OCI-LY7 (cell line): ENCODE measurements at regions not wholly inside any gene's neighbourhood (a gene's known extent, or its start where the extent isn't known, plus 50 kb on each side); places are given as distances from the start of the nearest gene placed in this dataset.

Experiments used
- BruUV-seq: library from RNA; stranded (reverse); fragments of 400-500 nt; replicated peaks from 2 replicates; lab custom pipeline; 2021; lab: Mats Ljungman, UMichigan
- CTCF ChIA-PET: fragments of 300-600 bp; sonication (Branson Sonifier 250); formaldehyde crosslinking; loops from one replicate; lab custom pipeline; 2022; ENCODE audit warnings: antibody characterized with exemption; ENCODE audit not compliant: unreplicated experiment; lab: Charles Lee
- POLR2A ChIA-PET: fragments of 300-600 bp; sonication (Branson Sonifier 250); formaldehyde crosslinking; loops from one replicate; lab custom pipeline; 2022; ENCODE audit warnings: antibody characterized with exemption; lab: Charles Lee
- DNase-seq: peaks from one replicate; pipeline ENCODE4 v3.0.0-alpha.2; 2015; ENCODE audit warnings: low spot score
- H2AFZ ChIP-seq: fragments of 200-600 bp; sonication (generic), shearing (Covaris generic); 2 replicates; pipeline ENCODE4 v1.6.1; 2014; ENCODE audit warnings: mild to moderate bottlenecking, antibody characterized with exemption, low read length, moderate library complexity
- H3K27ac ChIP-seq: fragments of 200-600 bp; sonication (generic); 2 replicates; pipeline ENCODE4 v1.5.1; 2014; ENCODE audit warnings: mixed run types, low read depth, mild to moderate bottlenecking, moderate library complexity, low read length, inconsistent platforms; ENCODE audit not compliant: poor library complexity, severe bottlenecking
- H3K36me3 ChIP-seq: fragments of 200-600 bp; sonication (generic); 2 replicates; pipeline ENCODE4 v1.6.1; 2014; ENCODE audit warnings: mild to moderate bottlenecking, antibody characterized with exemption, low read length, moderate library complexity, mixed read lengths; ENCODE audit not compliant: insufficient read depth
- H3K4me1 ChIP-seq: fragments of 200-600 bp; sonication (generic); 2 replicates; pipeline ENCODE4 v1.5.1; 2014; ENCODE audit warnings: mild to moderate bottlenecking, low read length; ENCODE audit not compliant: insufficient read depth, poor library complexity, severe bottlenecking
- H3K4me2 ChIP-seq: fragments of 200-600 bp; sonication (generic); 2 replicates; pipeline ENCODE4 v1.6.1; 2014; ENCODE audit warnings: mild to moderate bottlenecking, low read length
- H3K4me3 ChIP-seq: fragments of 200-600 bp; sonication (generic); 2 replicates; pipeline ENCODE4 v1.5.1; 2014; ENCODE audit warnings: mild to moderate bottlenecking, low read depth, low read length; ENCODE audit not compliant: poor library complexity, severe bottlenecking
- H3K79me2 ChIP-seq: fragments of 200-600 bp; sonication (generic); 2 replicates; pipeline ENCODE4 v1.6.1; 2016; ENCODE audit warnings: low read depth, mild to moderate bottlenecking, low read length, moderate library complexity, mixed read lengths; ENCODE audit not compliant: insufficient read depth
- H3K9me2 ChIP-seq: fragments of 200-600 bp; sonication (generic); 2 replicates; pipeline ENCODE4 v1.6.1; 2016; ENCODE audit warnings: mild to moderate bottlenecking, low read length, mixed read lengths; ENCODE audit not compliant: insufficient read depth
- H3K9me3 ChIP-seq: fragments of 200-600 bp; sonication (generic); 2 replicates; pipeline ENCODE4 v1.6.1; 2014; ENCODE audit warnings: mild to moderate bottlenecking, mixed run types, low read length, mixed read lengths
- H4K20me1 ChIP-seq: fragments of 200-600 bp; sonication (generic); 2 replicates; pipeline ENCODE4 v1.6.1; 2014; ENCODE audit warnings: mild to moderate bottlenecking, antibody characterized with exemption, low read length, moderate library complexity, mixed read lengths; ENCODE audit not compliant: insufficient read depth
- CTCF ChIP-seq: fragments of 200-600 bp; sonication (generic); conservative IDR thresholded peaks from 2 replicates; pipeline ENCODE4 v1.5.1; 2014; ENCODE audit warnings: mild to moderate bottlenecking, antibody characterized with exemption, low read length, moderate library complexity, mixed read lengths
- EZH2phosphoT487 ChIP-seq: fragments of 200-600 bp; sonication (generic); IDR thresholded peaks from 2 replicates; pipeline ENCODE4 v1.6.1; 2018; ENCODE audit warnings: low read depth, borderline replicate concordance, mild to moderate bottlenecking, mixed run types, antibody characterized with exemption, low read length, moderate library complexity, mixed read lengths
- intact Hi-C: fragments of 100-400 bp; cut with micrococcal nuclease; formaldehyde crosslinking; loops from one replicate; pipeline ENCODE4 v1.10.0; 2022; ENCODE audit not compliant: unreplicated experiment

GRCh38 chr13:74442751-74443150 lies 308.5 kb upstream of the KLF12 start:
- H3K4me2 ChIP-seq, result no peak overlapping the region
- H3K9me3 ChIP-seq, result no peaks in the 10 kb centered on the region
- BruUV-seq, result no TSS peak
- H4K20me1 ChIP-seq, result no peaks in the 10 kb centered on the region
- H3K36me3 ChIP-seq, result no peaks in the 10 kb centered on the region
- H3K4me3 ChIP-seq, result no peak overlapping the region
- H3K4me1 ChIP-seq, result no peaks in the 10 kb centered on the region
- ChIA-PET CTCF (no interaction called here), POLR2A (interaction anchor here (0.7 kb wide), 2 partner anchors 17 to 786 kb away, joined by 3 to 5 read pairs; no protein-coding TSS in a partner anchor)
- H3K9me2 ChIP-seq, result no peaks in the 10 kb centered on the region
- no peaks in the 10 kb centered on the region for H3K79me2 ChIP-seq
- DNase-seq, result no peak
- H3K27ac ChIP-seq, result no peak overlapping the region
- no peak overlapping the region for H2AFZ ChIP-seq
- TF ChIP-seq CTCF, result no peak
- TF ChIP-seq EZH2phosphoT487, result no peak
- intact Hi-C loops, result no loop called here

GRCh38 chr13:74438901-74439300 lies 304.7 kb upstream of the KLF12 start:
- H3K79me2 ChIP-seq, result no peaks in the 10 kb centered on the region
- no peak overlapping the region for H3K4me3 ChIP-seq
- no peaks in the 10 kb centered on the region for H4K20me1 ChIP-seq
- TF ChIP-seq EZH2phosphoT487, result no peak
- TF ChIP-seq CTCF, result no peak
- ChIA-PET CTCF (no interaction called here), POLR2A (no interaction called here)
- DNase-seq, result no peak
- intact Hi-C loops, result no loop called here
- H2AFZ ChIP-seq, result no peak overlapping the region
- no peak overlapping the region for H3K4me2 ChIP-seq
- H3K9me2 ChIP-seq, result no peaks in the 10 kb centered on the region
- no peaks in the 10 kb centered on the region for H3K4me1 ChIP-seq
- no TSS peak for BruUV-seq
- no peaks in the 10 kb centered on the region for H3K36me3 ChIP-seq
- H3K27ac ChIP-seq, result no peak overlapping the region
- H3K9me3 ChIP-seq, result no peaks in the 10 kb centered on the region

- H3K9me3 ChIP-seq, result no peaks in the 10 kb centered on the region
- intact Hi-C loops, result no loop called here
- no peaks in the 10 kb centered on the region for H3K79me2 ChIP-seq
- H3K4me2 ChIP-seq, result no peak overlapping the region
- ChIA-PET CTCF (no interaction called here), POLR2A (interaction anchor here (0.6 to 0.7 kb wide), 2 partner anchors 92 to 1417 kb away, joined by 3 to 4 read pairs; no protein-coding TSS in a partner anchor)
- no peak overlapping the region for H3K4me3 ChIP-seq
- H3K9me2 ChIP-seq, result no peaks in the 10 kb centered on the region
- no peak overlapping the region for H3K27ac ChIP-seq
- no peak for DNase-seq
- H3K4me1 ChIP-seq, result no peaks in the 10 kb centered on the region
- no peak overlapping the region for H2AFZ ChIP-seq
- H3K36me3 ChIP-seq, result no peaks in the 10 kb centered on the region
- no TSS peak for BruUV-seq
- H4K20me1 ChIP-seq, result no peaks in the 10 kb centered on the region
- TF ChIP-seq CTCF (no peak), EZH2phosphoT487 (no peak)
Observed at GRCh38 chr13:74434782-74435181, 300.6 kb upstream of the KLF12 start.
